Fibroblast of villous mesenchyme (primary cell): ENCODE measurements at regions not wholly inside any gene's neighbourhood (a gene's known extent, or its start where the extent isn't known, plus 50 kb on each side); places are given as distances from the start of the nearest gene placed in this dataset.

ENCODE experiments used
- DNase-seq: peaks from one replicate; pipeline ENCODE4 v3.0.0-alpha.2; 2010; ENCODE audit warnings: low read depth
- H3K4me3 ChIP-seq: 2 replicates; pipeline ENCODE4 v1.5.1; 2011; ENCODE audit warnings: low read depth, mild to moderate bottlenecking, low read length
- CTCF ChIP-seq: IDR thresholded peaks from 2 replicates; pipeline ENCODE4 v1.5.1; 2012; ENCODE audit warnings: low read depth, mild to moderate bottlenecking, low read length; ENCODE audit not compliant: insufficient read depth

- no peak for TF ChIP-seq CTCF
- DNase-seq = no peak
- no peak overlapping the region for H3K4me3 ChIP-seq
Observed at GRCh38 chr1:81458186-81458585, 342.5 kb upstream of the ADGRL2 start.

DNA sequence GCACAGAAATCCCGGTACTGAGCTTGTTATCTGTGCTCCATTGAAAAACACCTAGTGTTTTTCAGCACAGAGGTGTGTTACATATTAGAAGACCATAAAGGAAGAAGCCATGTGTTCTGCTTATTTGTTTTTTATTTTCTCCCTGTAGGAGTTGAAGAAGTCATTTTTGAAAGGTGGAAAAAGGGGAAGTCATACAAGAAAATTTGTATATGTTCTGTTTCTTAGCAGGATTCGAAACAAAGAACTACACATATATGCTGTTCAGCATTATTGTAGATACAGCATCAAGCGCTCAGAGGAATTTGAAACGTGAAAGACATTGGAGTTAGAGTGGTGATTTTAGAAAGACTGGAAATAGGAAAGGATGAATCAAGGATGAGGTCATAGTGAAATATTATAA is 345.3 kb upstream of the ADGRL2 start:
- no peak overlapping the region for H3K4me3 ChIP-seq
- no peak for TF ChIP-seq CTCF
- no peak for DNase-seq

- DNase-seq = no peak
- H3K4me3 ChIP-seq = no peak overlapping the region
- no peak for TF ChIP-seq CTCF
Observed at GRCh38 chr1:81453971-81454370, 346.8 kb upstream of the ADGRL2 start.

DNA sequence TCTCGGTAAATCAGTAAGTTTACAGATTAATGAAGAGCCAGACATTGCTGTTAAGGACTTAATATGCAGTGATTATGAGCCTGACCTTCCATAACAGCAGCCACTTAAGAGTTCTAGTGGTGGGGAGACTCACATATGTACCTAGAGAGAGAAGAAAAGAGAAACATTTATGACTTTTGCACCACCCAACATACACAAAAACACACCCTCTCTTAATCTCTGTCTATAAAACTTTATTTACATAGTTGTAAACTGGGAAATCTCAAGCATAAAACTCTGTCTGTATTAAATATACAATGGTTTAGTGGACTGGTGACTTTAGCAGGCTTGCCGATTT is 347.4 kb upstream of the ADGRL2 start:
- no peak overlapping the region for H3K4me3 ChIP-seq
- DNase-seq = no peak
- no peak for TF ChIP-seq CTCF

DNA sequence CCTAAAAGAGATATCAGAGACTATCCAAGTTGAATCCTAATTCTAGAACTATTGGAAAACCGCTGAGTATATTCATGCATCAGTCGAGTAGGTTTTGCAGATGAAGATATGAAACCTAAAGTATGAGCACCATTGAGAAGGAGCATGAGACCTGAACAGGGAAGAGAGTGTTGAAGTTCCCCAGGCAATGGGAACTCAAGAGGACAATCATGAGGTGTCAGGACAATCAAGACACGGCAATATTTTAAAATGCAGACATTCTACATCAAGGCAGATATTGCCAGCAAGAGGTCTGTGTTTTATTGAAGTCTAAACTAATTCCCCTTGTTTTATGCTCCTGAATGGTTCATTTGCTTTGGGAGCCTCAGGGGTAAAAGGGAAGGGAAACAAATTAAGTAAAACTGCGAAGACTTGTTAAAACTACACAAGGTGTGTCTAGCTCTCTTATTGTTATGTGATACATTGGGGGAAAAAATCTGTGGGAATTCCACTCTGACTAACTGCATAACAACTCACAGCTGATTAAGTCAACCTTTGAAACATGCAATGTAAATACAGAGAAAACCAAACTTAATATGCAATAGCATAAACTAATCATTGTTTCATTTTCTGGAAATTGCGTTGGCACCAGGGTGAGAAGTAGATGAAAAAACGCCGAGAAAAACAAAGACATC is 347.9 kb upstream of the ADGRL2 start:
- no peak overlapping the region for H3K4me3 ChIP-seq
- DNase-seq = no peak
- TF ChIP-seq CTCF = no peak

GRCh38 chr1:81449786-81450185 is 350.9 kb upstream of the ADGRL2 start:
- TF ChIP-seq CTCF = no peak
- no peak overlapping the region for H3K4me3 ChIP-seq
- no peak for DNase-seq

DNA sequence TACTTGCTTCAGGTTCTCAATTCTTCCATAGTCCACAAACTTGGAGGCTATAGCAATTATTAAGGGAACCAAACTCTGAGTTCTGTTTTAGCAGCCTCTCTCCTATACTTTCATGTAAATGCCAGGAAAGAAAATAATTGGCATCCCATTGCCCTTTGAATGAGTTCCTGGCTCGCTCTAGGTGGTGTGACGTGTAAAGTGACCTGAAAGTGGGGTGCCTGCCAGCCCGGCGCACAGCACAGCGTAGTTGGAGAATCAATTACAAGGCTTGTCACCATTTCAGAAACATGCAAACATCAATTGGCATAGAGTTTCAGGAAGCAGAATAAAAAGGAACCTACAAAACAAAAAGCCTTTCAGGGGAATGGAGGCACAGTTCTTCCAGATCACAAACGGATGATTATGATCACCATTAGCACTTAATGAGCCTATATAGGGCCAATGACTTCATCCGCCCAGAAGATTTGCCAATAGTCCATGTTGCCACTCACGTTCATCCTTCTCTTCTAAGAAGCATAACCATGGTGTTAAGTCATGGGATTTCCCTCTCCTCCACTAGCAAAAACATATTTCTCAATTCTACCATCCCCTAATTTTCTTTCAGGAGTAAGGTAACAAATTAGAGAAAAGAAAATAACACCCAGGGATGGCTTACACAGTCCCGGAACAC is 354.6 kb upstream of the ADGRL2 start:
- no peak for DNase-seq
- no peak overlapping the region for H3K4me3 ChIP-seq
- TF ChIP-seq CTCF = no peak
